GM19239 (cell line): ENCODE measurements at regions not wholly inside any gene's neighbourhood (a gene's known extent, or its start where the extent isn't known, plus 50 kb on each side); places are given as distances from the start of the nearest gene placed in this dataset.

Source experiments
- DNase-seq: peaks from one replicate; pipeline ENCODE4 v3.0.0; 2011; ENCODE audit warnings: low spot score; ENCODE audit not compliant: insufficient read length
- FAIRE-seq: peaks from 2 replicates; lab custom pipeline; 2011; peaks lifted over from hg19 to GRCh38; lab: Jason Lieb, UNC

DNA sequence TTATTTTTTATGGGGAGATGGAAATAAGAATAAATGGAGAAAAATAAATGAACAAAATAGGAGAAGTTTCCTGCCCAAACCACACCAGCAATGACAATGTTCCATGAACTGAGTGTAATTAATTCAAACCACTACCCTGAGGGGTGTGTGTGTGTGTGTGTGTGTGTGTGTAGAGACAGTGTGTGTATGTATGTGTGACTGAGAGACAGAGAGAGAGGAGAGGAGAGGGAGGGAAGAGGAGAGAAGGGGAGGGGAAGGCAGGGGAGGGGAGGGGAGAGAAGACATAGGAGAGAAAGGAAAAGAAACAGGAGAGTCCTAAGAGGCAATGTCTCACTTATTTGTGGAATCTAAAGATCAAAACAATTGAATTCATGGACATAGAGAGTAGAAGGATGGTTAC is 65.0 kb upstream of the POU2AF1 start:
- no peak for DNase-seq
- FAIRE-seq: no peak

DNA sequence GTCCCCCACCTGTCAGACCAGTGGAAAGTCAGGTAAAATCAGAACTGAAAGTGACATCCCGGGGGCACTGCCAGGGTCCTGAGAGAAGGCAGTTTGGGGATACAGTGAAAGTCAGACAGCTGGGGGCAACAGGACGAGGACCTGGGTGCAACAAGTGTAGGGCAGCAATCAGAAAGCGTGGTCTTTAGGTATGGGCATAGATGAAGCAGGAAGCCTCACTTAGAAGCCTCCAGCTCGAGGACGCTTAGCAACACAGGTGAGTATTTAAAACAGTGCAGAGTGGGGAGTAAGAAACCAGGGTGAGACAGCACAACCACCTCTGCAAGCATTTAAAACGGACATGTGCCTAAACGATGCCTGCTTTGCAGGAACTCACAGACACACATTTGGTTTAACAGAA is 64.6 kb upstream of the POU2AF1 start:
- DNase-seq (no peak), FAIRE-seq (no peak)

DNA sequence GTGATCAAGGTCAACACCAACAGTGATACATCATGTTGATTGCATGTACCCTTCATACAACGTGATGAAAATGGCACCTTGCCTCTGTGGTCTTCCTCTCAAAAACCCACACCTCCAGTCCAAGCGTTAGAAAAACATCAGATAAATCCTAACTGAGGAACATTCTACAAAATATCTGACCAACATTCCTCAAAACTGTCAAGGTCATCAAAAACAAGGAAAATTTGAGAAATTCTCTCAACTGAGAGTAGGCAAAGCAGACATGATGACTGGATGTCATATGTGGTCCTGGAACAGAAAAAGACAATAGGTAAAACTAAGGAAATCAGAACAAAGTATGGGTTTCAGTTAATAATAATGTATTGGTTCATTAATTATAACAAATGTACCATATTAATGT is 64.0 kb upstream of the POU2AF1 start:
- FAIRE-seq (no peak), DNase-seq (no peak)

DNA sequence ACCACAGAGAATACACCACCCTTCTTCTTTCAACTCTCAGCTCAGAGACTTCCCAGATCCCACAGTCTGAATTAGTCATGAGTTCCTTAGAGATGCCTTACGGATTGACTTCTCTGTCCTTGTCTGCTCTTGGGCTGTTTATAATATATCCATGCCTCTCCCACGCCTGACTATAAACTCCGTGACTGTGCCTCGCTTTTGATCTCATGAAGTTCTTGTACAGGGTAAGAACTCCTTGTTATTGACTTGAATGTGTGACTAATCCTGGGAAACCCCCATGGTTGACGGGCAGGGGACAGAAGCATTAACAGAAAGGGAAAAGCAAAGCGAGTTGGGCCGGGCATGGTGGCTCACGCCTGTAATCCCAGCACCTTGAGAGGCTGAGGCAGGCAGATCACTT is 62.4 kb upstream of the POU2AF1 start:
- DNase-seq (no peak), FAIRE-seq (no peak)

DNA sequence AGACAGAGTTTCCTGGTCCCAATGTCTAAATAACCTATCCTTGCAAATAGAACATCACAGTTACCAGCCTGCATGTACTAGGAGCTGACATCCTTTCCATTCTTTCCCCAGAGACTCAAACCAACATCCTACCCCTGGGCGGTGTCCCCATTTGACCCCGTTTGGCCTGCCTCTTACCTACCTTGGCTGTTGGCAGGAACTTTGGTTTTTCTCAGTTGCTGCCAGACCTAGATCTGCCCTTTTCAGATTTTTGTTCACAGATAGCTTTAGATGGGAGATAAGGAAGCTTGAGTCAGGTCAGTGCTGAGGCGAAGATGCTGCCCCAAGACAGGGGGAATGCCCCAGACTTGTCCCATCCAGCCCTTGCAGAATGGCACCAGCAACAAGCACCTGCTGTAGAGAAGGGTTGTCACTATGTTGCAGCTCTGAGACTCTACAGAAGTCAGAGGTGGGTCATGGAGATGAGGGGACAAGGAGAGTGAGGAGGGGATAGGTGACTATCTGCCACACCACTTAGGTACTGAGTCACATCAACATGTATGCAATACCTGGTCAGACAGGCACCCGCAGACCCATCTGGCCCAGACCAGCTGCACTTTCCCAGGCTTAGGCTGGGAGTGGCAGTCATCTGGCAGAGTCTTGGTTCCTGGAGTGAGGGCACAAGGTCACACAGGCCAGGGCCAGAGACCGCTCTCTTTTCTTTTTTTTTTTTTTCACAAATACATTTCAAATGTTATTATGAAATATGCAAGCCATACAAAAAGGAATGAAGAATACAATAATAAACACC is 61.5 kb upstream of the POU2AF1 start:
- FAIRE-seq: no peak
- DNase-seq: no peak

DNA sequence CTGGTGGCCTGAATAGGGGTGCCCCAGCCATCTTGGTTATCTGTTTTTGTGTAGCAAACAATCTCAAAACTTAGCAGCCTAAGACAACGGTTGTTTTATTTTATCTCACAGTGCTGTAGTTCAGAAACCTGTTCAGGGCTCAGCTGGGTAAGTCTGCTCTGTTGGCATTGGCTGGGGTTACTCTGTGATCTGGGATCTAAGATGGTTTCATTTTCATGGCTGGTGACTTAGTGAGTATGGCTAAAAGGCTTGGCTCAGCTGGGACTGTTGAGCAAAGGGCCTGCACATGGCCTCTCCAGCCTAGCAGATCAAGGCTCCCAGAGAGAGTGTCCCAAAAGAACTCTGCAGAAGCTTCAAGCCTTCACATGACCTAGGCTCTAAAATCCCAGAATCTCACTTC is 60.8 kb upstream of the POU2AF1 start:
- FAIRE-seq (no peak), DNase-seq (no peak)

DNA sequence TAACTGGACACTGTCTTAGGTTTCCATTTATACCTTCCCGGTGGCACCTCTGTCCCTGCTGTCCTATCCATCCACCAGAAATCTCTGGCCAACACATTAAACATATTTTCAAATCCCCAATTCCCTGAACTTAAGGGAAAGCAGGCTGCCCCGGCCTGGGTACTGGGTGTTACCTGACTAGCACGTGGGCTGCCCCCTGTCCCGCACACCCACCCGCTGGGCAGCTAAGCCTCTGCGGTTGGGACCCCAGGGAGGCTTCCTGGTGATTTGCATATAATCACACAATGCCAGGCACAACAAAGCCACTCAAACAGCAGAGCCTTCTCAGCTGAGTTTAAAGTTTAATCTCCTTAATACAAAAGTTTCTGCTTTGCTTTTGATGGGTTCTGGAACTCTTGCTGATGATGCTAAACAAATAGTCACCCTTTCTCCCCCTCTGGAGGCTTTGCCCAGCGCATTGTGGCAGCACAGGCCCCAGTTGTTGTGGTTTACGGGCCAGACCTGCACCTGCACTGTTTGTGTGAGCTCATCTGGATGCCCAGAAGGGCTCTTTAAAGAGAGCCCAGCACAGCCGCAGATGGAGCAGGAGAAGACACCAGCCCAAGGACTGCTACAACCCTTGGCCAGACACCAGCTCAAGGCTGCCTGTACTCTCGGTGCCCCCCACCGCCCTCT is 59.9 kb upstream of the POU2AF1 start:
- DNase-seq (no peak), FAIRE-seq (no peak)

DNA sequence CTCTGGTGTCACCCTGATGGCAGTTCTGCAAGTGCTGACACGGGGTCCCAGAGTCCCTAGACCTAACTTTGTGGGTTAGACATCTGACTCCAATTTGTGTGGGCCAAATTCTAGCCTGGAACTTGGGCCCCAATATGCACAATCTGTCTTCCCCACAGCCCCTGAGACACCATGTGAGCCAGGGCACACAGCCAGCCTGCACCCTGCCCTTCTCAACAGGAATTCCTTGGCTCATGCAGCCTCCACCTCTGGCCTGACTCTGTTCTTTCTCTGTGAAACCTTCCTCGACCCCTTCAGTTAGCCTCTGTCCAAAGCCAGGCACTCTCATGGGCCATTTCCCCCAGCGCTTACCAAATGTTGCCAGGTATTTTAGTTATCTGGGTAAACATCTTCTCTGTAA is 59.1 kb upstream of the POU2AF1 start:
- no peak for DNase-seq
- FAIRE-seq: no peak

DNA sequence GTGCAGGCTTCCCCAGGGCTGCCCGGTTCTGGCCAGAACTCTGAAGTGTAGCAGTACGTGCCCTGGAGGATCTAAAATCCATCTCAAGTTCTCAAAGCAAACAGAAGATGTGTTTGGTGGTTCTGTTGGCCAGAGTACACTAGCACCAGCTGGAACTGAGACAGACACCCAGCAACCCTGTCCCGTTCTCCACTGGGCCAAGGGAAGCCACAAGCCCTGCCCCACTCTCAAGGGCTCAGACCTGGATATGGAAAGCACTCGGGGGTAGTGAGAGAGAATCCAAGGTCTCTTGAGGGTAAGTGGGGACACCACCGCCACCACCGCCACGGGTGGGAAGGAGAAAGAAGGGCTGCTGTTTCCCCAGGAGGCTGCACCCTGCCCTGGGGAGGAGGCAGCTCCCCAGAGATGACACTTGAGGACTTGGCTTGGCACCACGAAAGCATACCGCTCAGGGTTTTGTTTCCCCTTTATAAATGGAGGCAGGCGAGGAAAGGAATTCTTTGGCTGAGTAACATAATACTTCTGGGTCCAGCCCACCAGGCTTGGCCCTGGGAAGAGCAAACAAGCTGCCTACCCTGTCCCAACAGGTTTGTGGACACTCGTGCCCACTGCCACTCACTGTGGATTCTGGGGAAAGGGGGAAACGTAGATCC is 56.1 kb upstream of the POU2AF1 start:
- FAIRE-seq (no peak), DNase-seq (no peak)

DNA sequence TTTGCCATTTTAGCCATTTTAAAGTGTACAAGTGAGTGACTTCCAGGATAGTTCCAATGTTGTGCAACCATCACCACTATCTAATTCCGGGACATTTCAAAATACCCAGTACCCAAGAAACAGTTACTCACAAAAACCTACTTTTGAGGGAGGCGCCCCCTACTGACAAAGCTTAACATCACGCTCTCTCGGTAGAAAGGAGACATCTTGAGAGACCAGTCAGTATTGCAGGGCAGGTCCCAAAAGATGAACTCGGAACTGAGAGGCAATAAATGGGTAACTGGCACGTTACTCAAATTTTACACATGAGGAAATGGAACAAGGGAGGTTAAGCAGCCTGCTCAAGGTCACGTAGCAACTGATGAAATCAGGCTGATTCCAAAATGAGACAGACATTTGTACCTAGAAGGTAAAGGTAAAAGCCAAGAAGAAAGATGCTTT is 50.0 kb upstream of the POU2AF1 start:
- FAIRE-seq: peak; percentile 93
- no peak for DNase-seq
